Neutrophil (primary cell): ENCODE measurements at regions not wholly inside any gene's neighbourhood (a gene's known extent, or its start where the extent isn't known, plus 50 kb on each side); places are given as distances from the start of the nearest gene placed in this dataset.

Experiments used
- H3K27ac ChIP-seq: fragments of 200-600 bp; sonication (generic); 2 replicates; pipeline ENCODE4 v1.5.1; 2016; ENCODE audit warnings: mild to moderate bottlenecking, moderate library complexity
- H3K27me3 ChIP-seq: fragments of 200-600 bp; sonication (generic); 2 replicates; pipeline ENCODE4 v1.6.0; 2016; ENCODE audit warnings: mild to moderate bottlenecking
- H3K36me3 ChIP-seq: fragments of 200-600 bp; sonication (generic); 2 replicates; pipeline ENCODE4 v1.5.1; 2017
- H3K4me1 ChIP-seq, 2 experiments: fragments of 200-600 bp in 1 of 2; sonication (generic) in 1 of 2; 1 replicate in 1 of 2; 2 replicates in 1 of 2; pipeline versions ENCODE4 v1.5.1 to v1.6.1; 2013 to 2016; ENCODE audit warnings: low read depth in 1 of 2, low read length in 1 of 2, mild to moderate bottlenecking in 1 of 2, moderate library complexity in 1 of 2; ENCODE audit not compliant: control insufficient read depth in 1 of 2, insufficient read depth in 1 of 2
- H3K4me3 ChIP-seq, 2 experiments: fragments of 200-600 bp in 1 of 2; sonication (generic) in 1 of 2; 1 replicate in 1 of 2; 2 replicates in 1 of 2; pipeline ENCODE4 v1.5.1; 2013 to 2016; ENCODE audit warnings: low read depth in 1 of 2, low read length in 1 of 2, mild to moderate bottlenecking in 1 of 2, moderate library complexity in 1 of 2
- H3K9me3 ChIP-seq: fragments of 200-600 bp; sonication (generic); 2 replicates; pipeline ENCODE4 v1.5.1; 2016
- CTCF ChIP-seq: fragments of 200-600 bp; sonication (generic); IDR thresholded peaks from 2 replicates; pipeline ENCODE4 v1.5.1; 2016; ENCODE audit warnings: antibody characterized with exemption

GRCh38 chr1:228900099-228900885 is 165.0 kb downstream of the RHOU start:
- Histone ChIP-seq H3K9me3 (no peaks in the 10 kb centered on the region), H3K27ac (no peak overlapping the region), H3K36me3 (peaks cover 7% of the 10 kb centered on the region), H3K4me3 (no peak overlapping the region), H3K4me1 (peaks cover 13% of the 10 kb centered on the region in 2 experiments), H3K27me3 (no peaks in the 10 kb centered on the region)
- TF ChIP-seq CTCF = no peak

GRCh38 chr1:228900886-228901392 is 165.7 kb downstream of the RHOU start:
- Histone ChIP-seq H3K27me3 (no peaks in the 10 kb centered on the region), H3K4me1 (peaks cover 13% of the 10 kb centered on the region in 2 experiments)
- no peak for TF ChIP-seq CTCF

GRCh38 chr1:228901936-228902681 is 166.8 kb downstream of the RHOU start:
- H3K27me3 ChIP-seq = no peaks in the 10 kb centered on the region
- no peak overlapping the region for H3K4me3 ChIP-seq
- TF ChIP-seq CTCF = no peak
- peaks cover 13% of the 10 kb centered on the region in 2 experiments for H3K4me1 ChIP-seq
- no peaks in the 10 kb centered on the region for H3K9me3 ChIP-seq
- H3K27ac ChIP-seq = no peak overlapping the region
- peaks cover 6% of the 10 kb centered on the region for H3K36me3 ChIP-seq

More at GRCh38 chr1:228900886-228901392, 165.7 kb downstream of the RHOU start:
- H3K4me3 ChIP-seq = no peak overlapping the region
- H3K36me3 ChIP-seq = peaks cover 7% of the 10 kb centered on the region
- H3K27ac ChIP-seq = no peak overlapping the region
- H3K9me3 ChIP-seq = no peaks in the 10 kb centered on the region

- no peaks in the 10 kb centered on the region for H3K36me3 ChIP-seq
- H3K27me3 ChIP-seq = no peaks in the 10 kb centered on the region
- peaks cover 13% of the 10 kb centered on the region in 2 experiments for H3K4me1 ChIP-seq
- H3K27ac ChIP-seq = no peak overlapping the region
- no peak overlapping the region for H3K4me3 ChIP-seq
- H3K9me3 ChIP-seq = no peaks in the 10 kb centered on the region
- TF ChIP-seq CTCF = no peak
Observed at GRCh38 chr1:228902781-228903433, 167.6 kb downstream of the RHOU start.

GRCh38 chr1:228903434-228904071 is 168.3 kb downstream of the RHOU start:
- Histone ChIP-seq H3K27me3 (no peaks in the 10 kb centered on the region), H3K4me1 (peaks cover 9% of the 10 kb centered on the region in 2 experiments), H3K27ac (no peak overlapping the region), H3K4me3 (no peak overlapping the region), H3K9me3 (no peaks in the 10 kb centered on the region), H3K36me3 (no peaks in the 10 kb centered on the region)
- TF ChIP-seq CTCF = no peak
